ENCODE measurements at regions not wholly inside any gene's neighbourhood (a gene's known extent, or its start where the extent isn't known, plus 50 kb on each side); places are given as distances from the start of the nearest gene placed in this dataset.

DNA sequence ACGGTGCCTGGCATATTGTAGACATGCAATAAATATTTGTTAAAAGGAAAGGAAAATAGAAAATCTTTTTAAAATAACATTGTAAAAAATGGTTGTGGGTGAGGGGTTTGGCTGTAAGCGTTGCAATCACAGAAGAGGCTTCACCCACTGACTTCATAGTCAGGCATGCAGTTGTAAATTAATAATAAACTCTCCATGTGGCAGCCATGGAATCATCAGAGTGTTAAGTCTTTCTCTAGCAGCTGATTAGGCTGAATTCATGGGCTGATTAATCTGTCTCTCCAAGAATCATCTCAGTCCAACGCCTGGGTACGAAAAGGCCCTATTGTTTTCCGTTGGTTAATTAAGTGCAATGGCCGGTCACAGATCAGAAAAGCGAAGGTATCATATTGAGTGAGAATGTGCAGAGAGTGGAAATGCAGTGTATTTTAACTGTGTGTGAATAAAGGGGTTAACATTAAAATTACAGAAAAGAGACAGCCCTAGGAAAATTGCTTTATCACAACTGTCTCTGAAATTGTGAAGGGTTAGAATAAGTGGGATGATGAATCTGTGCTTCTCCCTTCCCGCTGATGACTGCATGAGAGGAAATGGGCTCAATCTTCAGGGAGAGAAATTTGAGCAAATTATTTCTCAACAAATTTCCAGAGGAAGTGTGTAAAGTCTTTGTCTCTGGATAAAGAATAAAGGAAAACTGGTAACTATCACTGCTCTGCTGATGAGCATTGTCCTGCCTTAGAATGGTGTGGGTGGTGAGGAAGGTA lies 269.0 kb downstream of the FAM76B start:
- intact Hi-C loops (cut with DNase I; ENCODE audit: low total_unique reads) = no loop called here
- no peak for DNase-seq
- H3K36me3 ChIP-seq = no peaks in the 10 kb centered on the region
- H3K4me3 ChIP-seq = no peak overlapping the region
- H3K9me3 ChIP-seq = no peaks in the 10 kb centered on the region
- no peak overlapping the region for H3K27ac ChIP-seq
- H3K27me3 ChIP-seq (replicated peaks in 1 of 7) = no peaks in the 10 kb centered on the region
- peaks cover 0 to 5% (median 0%) of the 10 kb centered on the region in 6 donors for H3K4me1 ChIP-seq
- TF ChIP-seq POLR2AphosphoS5 (IDR thresholded peaks at IDR 0.05) (no peak), POLR2A (IDR thresholded peaks at IDR 0.05) (no peak)
- TF ChIP-seq, protein P1, sequence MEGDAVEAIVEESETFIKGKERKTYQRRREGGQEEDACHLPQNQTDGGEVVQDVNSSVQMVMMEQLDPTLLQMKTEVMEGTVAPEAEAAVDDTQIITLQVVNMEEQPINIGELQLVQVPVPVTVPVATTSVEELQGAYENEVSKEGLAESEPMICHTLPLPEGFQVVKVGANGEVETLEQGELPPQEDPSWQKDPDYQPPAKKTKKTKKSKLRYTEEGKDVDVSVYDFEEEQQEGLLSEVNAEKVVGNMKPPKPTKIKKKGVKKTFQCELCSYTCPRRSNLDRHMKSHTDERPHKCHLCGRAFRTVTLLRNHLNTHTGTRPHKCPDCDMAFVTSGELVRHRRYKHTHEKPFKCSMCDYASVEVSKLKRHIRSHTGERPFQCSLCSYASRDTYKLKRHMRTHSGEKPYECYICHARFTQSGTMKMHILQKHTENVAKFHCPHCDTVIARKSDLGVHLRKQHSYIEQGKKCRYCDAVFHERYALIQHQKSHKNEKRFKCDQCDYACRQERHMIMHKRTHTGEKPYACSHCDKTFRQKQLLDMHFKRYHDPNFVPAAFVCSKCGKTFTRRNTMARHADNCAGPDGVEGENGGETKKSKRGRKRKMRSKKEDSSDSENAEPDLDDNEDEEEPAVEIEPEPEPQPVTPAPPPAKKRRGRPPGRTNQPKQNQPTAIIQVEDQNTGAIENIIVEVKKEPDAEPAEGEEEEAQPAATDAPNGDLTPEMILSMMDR (IDR thresholded peaks at IDR 0.05 in 8 of 11, conservative IDR thresholded peaks at IDR 0.05 in 3 of 11) = no peak
- 88 to 94% (median 92%) methylated on average over 8 of the region's 8 CpGs for WGBS, 5 donors

DNA sequence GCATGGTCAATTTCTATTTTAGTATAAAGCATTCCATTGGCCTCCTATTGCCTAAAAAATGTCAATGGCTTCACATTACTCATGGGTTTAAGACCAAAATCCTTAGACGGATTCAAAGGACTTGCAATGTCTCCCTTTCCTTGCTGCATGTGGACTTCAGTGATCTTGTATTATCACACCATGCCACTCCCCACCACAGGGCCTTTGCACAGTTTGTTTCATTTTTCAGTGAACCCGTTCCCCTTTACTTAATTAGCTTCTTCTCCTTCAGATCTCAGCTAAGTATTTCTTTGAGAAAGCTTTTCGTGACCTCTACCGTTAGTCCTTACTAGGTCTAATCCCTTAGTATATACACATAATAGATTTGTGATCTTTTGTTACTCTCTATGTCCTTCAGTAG lies 269.7 kb downstream of the FAM76B start:
- Histone ChIP-seq H3K27ac (no peak overlapping the region), H3K4me3 (no peak overlapping the region), H3K4me1 (peaks cover 0 to 5% (median 0%) of the 10 kb centered on the region in 6 donors), H3K27me3 (replicated peaks in 1 of 7) (no peaks in the 10 kb centered on the region), H3K9me3 (no peaks in the 10 kb centered on the region), H3K36me3 (no peaks in the 10 kb centered on the region)
- no peak for DNase-seq
- WGBS, 5 donors = 94 to 97% (median 95%) methylated on average over 4 of the region's 4 CpGs
- intact Hi-C loops (cut with DNase I; ENCODE audit: low total_unique reads) = no loop called here
- TF ChIP-seq, protein P1 (IDR thresholded peaks at IDR 0.05 in 8 of 11, conservative IDR thresholded peaks at IDR 0.05 in 3 of 11) = no peak
- no peak for TF ChIP-seq POLR2AphosphoS5 (IDR thresholded peaks at IDR 0.05)
- TF ChIP-seq POLR2A (IDR thresholded peaks at IDR 0.05) = no peak

DNA sequence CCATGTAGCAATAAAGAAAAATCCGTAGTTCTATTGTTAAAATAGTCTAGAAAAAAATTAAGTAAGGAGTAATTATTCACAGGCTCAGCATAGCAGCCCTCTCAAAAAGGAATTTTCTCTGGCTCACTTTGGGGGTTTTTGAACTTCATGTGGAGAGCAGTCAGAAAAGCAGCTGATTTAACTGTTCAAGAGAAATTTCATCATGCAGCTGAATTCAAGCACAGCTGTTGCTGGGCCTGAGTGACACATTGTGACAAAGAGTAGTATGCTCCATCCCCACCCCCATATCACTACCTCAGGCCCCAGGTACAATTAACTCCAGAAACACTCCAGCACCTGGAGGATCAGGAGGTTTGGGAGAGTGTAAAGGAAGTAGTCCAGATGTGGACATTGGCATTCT lies 272.1 kb downstream of the FAM76B start:
- H3K36me3 ChIP-seq = no peaks in the 10 kb centered on the region
- WGBS, 5 donors = 79 to 84% (median 82%) methylated on average over 1 of the region's 1 CpG
- no peaks in the 10 kb centered on the region for H3K9me3 ChIP-seq
- TF ChIP-seq POLR2A (IDR thresholded peaks at IDR 0.05) (no peak), POLR2AphosphoS5 (IDR thresholded peaks at IDR 0.05) (no peak)
- TF ChIP-seq, protein P1 (IDR thresholded peaks at IDR 0.05 in 8 of 11, conservative IDR thresholded peaks at IDR 0.05 in 3 of 11) = no peak
- no peak for DNase-seq
- no peaks in the 10 kb centered on the region for H3K27me3 ChIP-seq (replicated peaks in 1 of 7)
- H3K4me3 ChIP-seq = no peak overlapping the region
- H3K4me1 ChIP-seq = peaks cover 0 to 11% (median 0%) of the 10 kb centered on the region in 6 donors
- intact Hi-C loops (cut with DNase I; ENCODE audit: low total_unique reads) = no loop called here
- H3K27ac ChIP-seq = no peak overlapping the region

DNA sequence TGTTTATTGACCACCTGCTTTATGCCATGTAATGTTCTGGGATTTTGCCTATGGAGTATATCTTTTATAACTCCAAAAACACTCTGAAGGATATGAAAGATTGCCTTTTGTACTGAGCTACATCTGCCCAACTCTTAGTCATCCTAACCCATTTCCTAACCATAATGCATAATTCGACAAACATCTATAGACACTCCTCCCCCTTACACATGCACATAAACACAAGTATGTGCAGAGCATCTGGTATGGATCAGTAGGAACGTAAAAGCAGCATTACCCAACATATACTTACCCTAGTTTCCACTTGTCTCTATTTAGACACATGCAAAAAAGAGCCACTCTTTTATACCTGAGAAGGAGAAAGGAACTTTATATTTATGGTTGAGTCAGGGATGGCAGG lies 272.8 kb downstream of the FAM76B start:
- Histone ChIP-seq H3K27me3 (replicated peaks in 1 of 7) (no peaks in the 10 kb centered on the region), H3K9me3 (no peaks in the 10 kb centered on the region), H3K4me3 (no peak overlapping the region), H3K4me1 (peaks cover 0 to 15% (median 0%) of the 10 kb centered on the region in 6 donors), H3K36me3 (no peaks in the 10 kb centered on the region), H3K27ac (no peak overlapping the region)
- DNase-seq = no peak
- intact Hi-C loops (cut with DNase I; ENCODE audit: low total_unique reads) = no loop called here
- TF ChIP-seq POLR2A (IDR thresholded peaks at IDR 0.05) = no peak
- TF ChIP-seq, protein P1 (IDR thresholded peaks at IDR 0.05 in 8 of 11, conservative IDR thresholded peaks at IDR 0.05 in 3 of 11) = no peak
- no peak for TF ChIP-seq POLR2AphosphoS5 (IDR thresholded peaks at IDR 0.05)
- 77 to 91% (median 85%) methylated on average over 2 of the region's 2 CpGs for WGBS, 5 donors

All from spleen (tissue), 11 donors.